ENCODE measurements at regions not wholly inside any gene's neighbourhood (a gene's known extent, or its start where the extent isn't known, plus 50 kb on each side); places are given as distances from the start of the nearest gene placed in this dataset.

- no peak for TF ChIP-seq RNF2 (IDR thresholded peaks at IDR 0.05; ENCODE audit: borderline replicate concordance, low read depth)
- no peak for TF ChIP-seq POLR2A (IDR thresholded peaks at IDR 0.05; ENCODE audit: low read length)
- no peak for TF ChIP-seq RCOR1 (IDR thresholded peaks at IDR 0.05; ENCODE audit: low read depth, low read length)
- TF ChIP-seq NFE2L2 (conservative IDR thresholded peaks at IDR 0.05; ENCODE audit: low read length) = no peak
Measured at GRCh38 chr2:176997074-176997791, 215.4 kb upstream of the HNRNPA3 start.

Data from A549 (cell line).